ENCODE measurements at regions not wholly inside any gene's neighbourhood (a gene's known extent, or its start where the extent isn't known, plus 50 kb on each side); places are given as distances from the start of the nearest gene placed in this dataset.

- TF ChIP-seq, protein P1, sequence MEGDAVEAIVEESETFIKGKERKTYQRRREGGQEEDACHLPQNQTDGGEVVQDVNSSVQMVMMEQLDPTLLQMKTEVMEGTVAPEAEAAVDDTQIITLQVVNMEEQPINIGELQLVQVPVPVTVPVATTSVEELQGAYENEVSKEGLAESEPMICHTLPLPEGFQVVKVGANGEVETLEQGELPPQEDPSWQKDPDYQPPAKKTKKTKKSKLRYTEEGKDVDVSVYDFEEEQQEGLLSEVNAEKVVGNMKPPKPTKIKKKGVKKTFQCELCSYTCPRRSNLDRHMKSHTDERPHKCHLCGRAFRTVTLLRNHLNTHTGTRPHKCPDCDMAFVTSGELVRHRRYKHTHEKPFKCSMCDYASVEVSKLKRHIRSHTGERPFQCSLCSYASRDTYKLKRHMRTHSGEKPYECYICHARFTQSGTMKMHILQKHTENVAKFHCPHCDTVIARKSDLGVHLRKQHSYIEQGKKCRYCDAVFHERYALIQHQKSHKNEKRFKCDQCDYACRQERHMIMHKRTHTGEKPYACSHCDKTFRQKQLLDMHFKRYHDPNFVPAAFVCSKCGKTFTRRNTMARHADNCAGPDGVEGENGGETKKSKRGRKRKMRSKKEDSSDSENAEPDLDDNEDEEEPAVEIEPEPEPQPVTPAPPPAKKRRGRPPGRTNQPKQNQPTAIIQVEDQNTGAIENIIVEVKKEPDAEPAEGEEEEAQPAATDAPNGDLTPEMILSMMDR (IDR thresholded peaks at IDR 0.05 in 2 of 3, conservative IDR thresholded peaks at IDR 0.05 in 1 of 3; ENCODE audit: control insufficient read depth in 2 of 3, extremely low read depth in 1 of 3, insufficient read depth in 1 of 3, low read depth in 3 of 3, low read length in 3 of 3): no peak
- TF ChIP-seq ETV6 (conservative IDR thresholded peaks at IDR 0.05 in 1 of 2, IDR thresholded peaks at IDR 0.05 in 1 of 2; ENCODE audit: borderline replicate concordance in 1 of 2, low read depth in 1 of 2) (no peak), BRCA1 (IDR thresholded peaks at IDR 0.05; ENCODE audit: low read depth, low read length) (no peak), EZH2 (IDR thresholded peaks at IDR 0.05; ENCODE audit: borderline replicate concordance, control insufficient read depth, low read depth, low read length) (no peak)
Measured at GRCh38 chr5:36442352-36442751, 140.7 kb upstream of the RANBP3L start.
